GM18907 (cell line): ENCODE measurements at regions not wholly inside any gene's neighbourhood (a gene's known extent, or its start where the extent isn't known, plus 50 kb on each side); places are given as distances from the start of the nearest gene placed in this dataset.

Source experiments
- ATAC-seq: cut with Tn5 transposase; IDR thresholded peaks from one replicate; pipeline ENCODE4 v1.9.1; 2021; ENCODE audit warnings: mild to moderate bottlenecking, moderate library complexity; ENCODE audit not compliant: unreplicated experiment

GRCh38 chr3:168212664-168213285 lies 117.1 kb upstream of the GOLIM4 start:
- ATAC-seq: no peak

- no peak for ATAC-seq
Measured at GRCh38 chr3:168205451-168205850, 109.7 kb upstream of the GOLIM4 start.

- ATAC-seq: no peak
Measured at GRCh38 chr3:168197162-168197561, 101.4 kb upstream of the GOLIM4 start.

DNA sequence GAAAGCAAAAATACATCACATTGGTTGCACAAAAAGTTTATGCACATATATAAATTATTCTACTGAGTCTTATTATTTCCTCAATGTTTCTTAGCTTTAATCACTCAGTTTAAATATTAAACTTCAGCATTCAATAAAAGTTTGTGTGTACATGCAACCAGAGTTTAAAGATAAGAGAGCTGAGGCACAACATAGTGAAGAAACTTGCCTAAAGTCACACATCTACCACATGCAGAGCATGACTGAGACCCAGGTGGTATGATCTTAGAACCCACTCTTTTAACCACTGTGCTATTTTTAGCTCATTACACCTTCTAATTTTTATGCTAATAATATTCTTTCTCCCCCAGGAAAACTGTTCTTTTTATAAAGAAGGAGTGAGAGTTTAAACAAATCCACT lies 96.1 kb upstream of the GOLIM4 start:
- no peak for ATAC-seq

- ATAC-seq: no peak
Measured at GRCh38 chr3:168187233-168187632, 91.5 kb upstream of the GOLIM4 start.

- ATAC-seq: no peak
Measured at GRCh38 chr3:168186293-168186983, 90.7 kb upstream of the GOLIM4 start.

- ATAC-seq: no peak
Measured at GRCh38 chr3:168183774-168184173, 88.0 kb upstream of the GOLIM4 start.

DNA sequence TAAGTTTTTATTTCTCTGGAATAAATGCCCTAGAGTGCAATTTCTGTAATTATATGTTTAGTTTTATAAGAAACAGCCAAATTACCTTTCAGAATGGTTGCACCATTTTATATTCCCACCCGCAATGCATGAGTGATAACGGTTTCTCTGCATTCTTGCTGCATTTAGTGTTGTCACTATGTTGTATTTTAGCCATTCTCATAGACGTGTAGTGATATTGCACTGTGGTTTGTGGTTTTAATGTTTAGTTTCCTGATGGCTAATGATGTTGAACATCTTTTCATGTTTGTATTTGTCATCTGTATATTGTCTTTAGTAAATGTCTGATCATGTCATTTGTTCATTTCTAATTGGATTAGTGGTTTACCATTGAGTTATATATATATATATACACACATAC lies 73.0 kb upstream of the GOLIM4 start:
- ATAC-seq: no peak

GRCh38 chr3:168165390-168166269 lies 69.9 kb upstream of the GOLIM4 start:
- ATAC-seq: peak; percentile 84

DNA sequence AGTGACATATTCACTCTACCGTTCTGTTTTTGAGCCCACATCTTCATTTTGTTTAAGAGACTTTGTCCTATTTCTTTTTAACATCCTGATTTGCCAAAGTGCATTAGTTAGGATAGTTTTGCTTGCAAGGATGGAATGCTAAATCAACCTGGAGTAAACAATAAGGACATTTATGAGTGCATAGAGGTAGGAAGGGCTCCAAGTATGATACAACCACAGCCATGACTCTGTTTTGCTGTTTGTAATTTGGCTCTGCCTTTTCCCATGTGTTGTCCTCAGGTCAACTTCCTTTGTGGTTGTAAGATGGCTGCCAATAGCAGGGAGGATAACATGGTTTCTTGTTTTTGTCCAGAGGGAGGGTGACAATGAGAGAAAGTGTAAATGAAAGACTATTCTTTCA lies 66.4 kb upstream of the GOLIM4 start:
- ATAC-seq: no peak

DNA sequence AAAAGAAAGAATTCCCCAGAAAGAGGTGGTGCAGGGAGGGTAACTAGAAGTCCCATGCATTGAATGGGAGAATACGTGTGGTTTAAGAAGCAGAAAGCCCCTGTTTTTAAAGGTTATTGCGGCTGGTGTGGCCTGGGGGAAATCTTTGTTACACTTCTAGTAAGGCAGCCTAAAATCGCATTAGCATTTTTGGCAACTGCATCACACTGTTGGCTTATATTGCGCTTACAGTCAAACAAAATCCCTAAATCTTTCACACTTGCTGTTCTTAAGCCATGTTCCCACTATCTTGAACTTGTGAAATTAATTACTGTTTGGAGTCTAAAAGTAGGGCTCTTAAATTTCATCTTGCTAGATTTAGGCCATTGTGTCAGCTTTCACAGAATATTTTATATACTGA lies 66.0 kb upstream of the GOLIM4 start:
- no peak for ATAC-seq

DNA sequence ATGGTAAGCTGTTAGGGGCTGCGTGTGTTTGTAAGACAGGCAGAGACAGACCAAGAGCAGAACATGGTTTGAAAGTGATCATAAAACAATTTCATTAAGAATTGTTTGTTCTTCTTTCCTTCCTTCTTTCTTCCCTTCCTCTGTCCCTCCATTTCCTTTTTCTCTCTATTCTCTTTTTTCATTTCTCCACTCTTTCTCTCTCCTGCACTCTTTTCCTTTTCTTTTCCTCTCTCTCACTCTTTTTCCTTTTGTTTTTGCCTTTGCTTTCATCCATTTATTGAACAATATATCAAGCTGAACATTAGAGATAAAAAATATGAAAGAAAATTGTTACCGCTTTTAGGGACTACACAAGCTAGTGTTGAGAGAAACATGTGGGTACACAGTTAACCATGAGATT lies 62.2 kb upstream of the GOLIM4 start:
- no peak for ATAC-seq

GRCh38 chr3:168157099-168157700 lies 61.5 kb upstream of the GOLIM4 start:
- no peak for ATAC-seq

DNA sequence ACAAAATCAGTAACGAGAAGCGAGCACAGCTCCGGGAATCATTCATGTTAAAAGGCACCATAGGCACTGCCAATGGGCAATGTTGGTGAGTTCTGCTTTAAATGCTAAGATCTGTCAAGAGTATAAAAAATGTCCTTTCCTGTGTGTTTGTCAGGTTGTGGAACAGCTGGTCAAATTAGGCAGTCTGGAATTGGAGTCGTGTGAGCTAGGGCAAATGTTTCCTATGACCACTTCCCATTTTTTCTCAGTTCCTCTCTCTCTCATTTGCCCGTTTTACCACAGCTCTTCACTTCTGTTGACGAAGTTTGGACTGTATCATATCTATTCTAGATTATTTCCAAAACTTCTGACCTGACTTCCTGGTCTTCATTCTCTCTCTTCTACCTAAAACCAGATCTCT lies 60.8 kb upstream of the GOLIM4 start:
- ATAC-seq: no peak

DNA sequence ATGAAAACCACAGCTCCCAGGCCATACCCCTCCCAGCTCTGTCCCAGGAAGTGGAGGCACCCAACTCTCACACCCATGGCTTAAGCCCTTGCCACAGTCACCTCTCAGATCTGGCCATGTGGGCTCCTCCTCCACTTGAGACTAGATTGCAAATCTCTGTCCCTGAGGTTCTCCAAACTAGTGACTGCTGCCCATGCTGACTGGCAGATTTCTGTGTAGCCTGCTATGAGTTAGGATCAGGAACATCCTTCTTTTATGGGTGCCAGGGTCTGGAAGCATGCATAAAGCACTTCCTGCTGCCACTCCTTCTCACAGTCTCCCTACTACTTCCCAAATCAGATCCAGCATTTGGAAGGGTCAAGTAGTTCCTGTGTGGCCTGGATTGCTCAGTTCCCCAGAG lies 59.6 kb upstream of the GOLIM4 start:
- no peak for ATAC-seq

GRCh38 chr3:168154089-168154488 lies 58.4 kb upstream of the GOLIM4 start:
- ATAC-seq: no peak

GRCh38 chr3:168152149-168152548 lies 56.4 kb upstream of the GOLIM4 start:
- ATAC-seq: no peak
